GM18951 (cell line): ENCODE measurements at regions not wholly inside any gene's neighbourhood (a gene's known extent, or its start where the extent isn't known, plus 50 kb on each side); places are given as distances from the start of the nearest gene placed in this dataset.
"Not testable (repeated sequence)": the region's sequence is repeated elsewhere in the genome, so short reads cannot be mapped to it uniquely, and the experiment has no call there.

Experiments
- POLR2A ChIP-seq: IDR thresholded peaks from 4 replicates; pipeline ENCODE4 v1.6.1; 2011; ENCODE audit warnings: mild to moderate bottlenecking; ENCODE audit not compliant: insufficient read length, insufficient read depth; ENCODE audit errors: extremely low read depth
- in situ Hi-C: fragments of 300-500 bp; cut with MboI; formaldehyde crosslinking; loops from one replicate; pipeline ENCODE4 v1.12.0; 2022; ENCODE audit warnings: low sequenced_read_pairs, mixed read lengths, inconsistent platforms; ENCODE audit not compliant: unreplicated experiment

DNA sequence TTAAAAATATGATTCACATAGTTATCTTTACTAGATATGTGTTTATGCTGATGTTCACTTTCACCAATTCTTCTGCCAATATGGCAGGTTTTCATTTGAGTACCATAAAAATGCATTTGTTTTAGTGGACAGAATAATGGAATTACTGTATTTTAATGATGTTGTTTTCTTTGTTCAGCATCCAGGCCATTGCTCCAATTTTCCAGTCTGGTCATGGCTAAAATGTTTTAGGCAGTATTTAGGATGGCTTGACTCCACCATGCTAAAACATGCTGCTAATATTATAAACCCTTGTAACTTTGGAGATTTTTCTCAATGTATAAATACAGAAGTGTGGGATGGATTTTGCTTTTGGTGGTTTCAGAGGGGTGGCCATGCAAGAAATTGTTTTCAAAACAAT is 273.0 kb upstream of the RPS23 start:
- TF ChIP-seq POLR2A, result no peak
- in situ Hi-C loops, result no loop called here

DNA sequence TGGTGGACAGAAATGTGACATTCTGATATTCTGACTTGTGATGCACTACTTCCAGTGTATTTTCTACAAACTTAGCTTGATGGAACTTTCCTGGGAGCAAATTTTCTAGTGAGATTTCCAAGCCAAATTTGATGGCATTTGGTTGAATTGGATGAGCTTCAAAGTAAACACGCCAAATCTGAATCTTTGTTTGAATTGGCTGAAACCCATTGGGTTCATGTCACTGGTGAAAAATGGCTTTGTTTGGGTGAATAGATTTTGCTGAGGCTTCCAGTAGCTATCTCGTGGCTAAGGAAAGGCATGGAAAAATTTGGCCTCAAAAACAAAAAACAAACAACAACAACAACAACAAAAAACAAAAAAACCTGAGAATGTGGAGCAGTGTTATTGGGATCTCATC is 271.1 kb upstream of the RPS23 start:
- in situ Hi-C loops, result no loop called here
- TF ChIP-seq POLR2A, result no peak

DNA sequence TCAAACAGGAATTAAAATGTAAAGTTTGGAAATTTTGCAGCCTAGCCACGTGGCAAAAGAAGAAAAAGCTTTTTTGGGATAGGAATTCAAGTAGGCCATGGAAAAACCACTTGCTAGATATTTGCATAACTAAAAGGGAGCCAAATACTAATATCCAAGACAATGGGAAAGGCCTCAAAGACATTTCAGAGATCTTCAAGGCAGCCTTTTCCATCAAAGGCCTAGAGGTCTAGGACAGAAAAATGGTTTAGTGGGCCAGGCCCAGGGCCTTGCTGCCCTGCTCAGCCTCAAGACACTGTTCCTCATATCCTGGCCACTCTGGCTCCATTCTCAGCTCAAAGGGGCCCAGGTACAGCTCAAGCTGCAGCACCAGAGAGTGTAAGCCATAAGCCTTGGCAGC is 265.9 kb upstream of the RPS23 start:
- in situ Hi-C loops, result no loop called here
- TF ChIP-seq POLR2A, result no peak

DNA sequence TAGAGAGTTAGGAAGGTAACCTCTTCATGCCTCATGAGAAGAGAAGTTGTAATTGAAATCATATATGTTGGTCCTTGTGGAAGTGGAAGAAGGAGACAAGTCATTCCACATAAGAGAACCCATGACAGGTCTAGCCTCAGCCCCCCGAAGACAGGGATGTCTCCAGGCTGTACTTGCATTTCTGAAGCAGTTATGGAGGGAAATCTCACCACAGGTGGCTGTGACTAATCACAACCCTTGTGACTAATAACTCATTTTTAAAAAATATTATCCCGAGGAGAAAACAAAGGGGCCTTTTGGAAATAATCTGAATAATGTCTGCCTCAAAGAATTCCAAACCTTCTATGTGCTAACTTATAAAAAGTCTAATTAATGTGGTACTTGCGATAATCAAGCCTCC is 262.1 kb upstream of the RPS23 start:
- in situ Hi-C loops, result no loop called here
- no peak for TF ChIP-seq POLR2A

DNA sequence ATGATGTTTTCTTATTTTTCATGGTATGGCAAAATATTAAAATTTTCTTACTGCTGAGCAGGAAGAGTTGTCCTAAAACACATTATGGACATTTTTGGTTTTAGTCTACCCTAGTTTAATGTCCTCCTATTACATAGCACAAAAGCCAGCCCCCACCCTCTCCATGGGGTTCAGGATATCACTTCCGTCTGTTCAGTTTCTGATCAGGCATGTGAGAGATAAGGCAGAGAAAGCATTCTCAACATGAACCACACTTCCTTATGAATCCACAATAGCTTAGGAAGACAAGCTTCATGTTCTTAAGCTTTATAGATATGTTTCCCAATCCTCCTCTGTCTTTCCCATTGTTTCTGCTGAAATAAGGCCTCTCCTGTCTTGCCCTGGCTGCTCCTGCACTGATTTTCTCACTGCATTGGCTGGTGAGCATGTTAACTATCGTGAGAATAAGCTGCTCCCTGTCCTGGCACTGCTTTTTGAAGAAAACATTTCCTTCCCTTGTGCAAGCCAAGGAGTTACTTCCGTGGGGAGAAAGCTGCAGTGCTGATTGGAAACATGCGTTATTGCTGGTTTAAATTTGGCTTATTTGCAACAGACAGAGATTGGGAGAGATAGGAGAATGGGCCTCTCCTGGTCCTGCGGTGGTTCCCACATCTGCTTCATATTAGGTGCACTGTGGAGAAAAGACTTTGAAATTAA is 260.3 kb upstream of the RPS23 start:
- in situ Hi-C loops, result no loop called here
- TF ChIP-seq POLR2A, result no peak

DNA sequence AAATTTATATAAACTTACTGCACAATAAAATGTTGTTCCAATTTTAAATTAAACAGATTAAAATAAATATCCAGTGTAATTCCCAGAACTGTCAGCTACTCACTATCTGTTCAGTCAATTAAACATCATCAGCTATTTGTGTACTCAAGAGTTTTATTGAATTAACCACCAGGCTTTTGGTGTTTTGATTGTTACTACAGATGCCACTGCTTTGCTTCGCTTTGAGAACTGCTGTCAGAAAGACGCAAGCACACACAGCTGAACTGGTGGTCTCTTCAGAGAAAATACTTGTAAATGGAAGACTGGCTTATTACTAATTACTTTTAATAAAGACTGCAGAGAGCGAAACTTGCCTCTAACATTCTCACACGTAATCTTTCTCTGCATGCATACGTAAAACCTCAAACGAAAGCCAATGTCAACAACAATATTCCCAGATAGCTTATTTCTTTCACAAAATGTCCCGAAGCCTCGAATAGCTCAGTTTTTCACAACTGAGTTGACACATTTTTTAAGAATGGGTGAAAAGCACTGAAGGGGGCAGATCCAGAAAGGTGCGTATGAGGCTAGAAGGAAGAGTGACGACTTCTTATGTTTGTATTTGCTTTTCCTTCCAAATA is 259.6 kb upstream of the RPS23 start:
- no peak for TF ChIP-seq POLR2A

DNA sequence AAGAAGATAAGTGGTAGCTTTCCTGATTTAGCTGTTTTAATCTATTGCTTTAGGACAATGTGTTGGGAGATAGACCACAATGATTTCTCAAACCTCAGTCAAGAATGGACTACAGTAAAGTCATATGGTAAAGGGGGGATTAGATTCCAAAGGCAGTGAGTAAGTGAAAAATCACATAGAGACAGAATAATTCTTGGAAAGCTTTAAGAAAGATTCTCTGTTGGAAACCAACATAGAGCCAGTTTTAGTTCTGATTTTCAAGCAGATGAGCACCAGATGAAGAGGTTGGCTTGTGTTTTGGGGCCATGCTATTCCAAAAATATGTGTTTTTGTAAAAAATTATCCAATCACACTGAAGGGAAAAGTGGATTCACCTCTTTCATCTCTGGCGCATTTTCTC is 256.8 kb upstream of the RPS23 start:
- in situ Hi-C loops, result no loop called here
- no peak for TF ChIP-seq POLR2A

More for the DNA sequence above, 259.6 kb upstream of the RPS23 start:
- in situ Hi-C loops, result no loop called here

DNA sequence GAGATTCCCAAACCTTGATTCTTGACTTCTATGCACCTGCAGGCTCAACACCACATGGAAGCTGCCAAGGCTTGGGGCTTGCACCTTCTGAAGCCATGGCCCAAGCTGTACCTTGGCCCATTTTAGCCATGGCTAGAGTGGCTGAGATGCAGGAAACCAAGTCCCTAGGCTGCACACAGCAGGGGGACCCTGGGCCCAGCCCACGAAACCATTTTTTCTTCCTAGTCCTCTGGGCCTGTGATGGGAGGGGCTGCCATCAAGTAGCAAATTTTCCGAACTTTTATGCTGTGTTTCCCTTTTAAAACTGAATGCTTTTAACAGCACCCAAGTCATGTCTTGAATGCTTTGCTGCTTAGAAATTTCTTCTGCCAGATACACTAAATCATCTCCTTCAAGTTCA is 253.9 kb upstream of the RPS23 start:
- in situ Hi-C loops, result not testable (repeated sequence)

DNA sequence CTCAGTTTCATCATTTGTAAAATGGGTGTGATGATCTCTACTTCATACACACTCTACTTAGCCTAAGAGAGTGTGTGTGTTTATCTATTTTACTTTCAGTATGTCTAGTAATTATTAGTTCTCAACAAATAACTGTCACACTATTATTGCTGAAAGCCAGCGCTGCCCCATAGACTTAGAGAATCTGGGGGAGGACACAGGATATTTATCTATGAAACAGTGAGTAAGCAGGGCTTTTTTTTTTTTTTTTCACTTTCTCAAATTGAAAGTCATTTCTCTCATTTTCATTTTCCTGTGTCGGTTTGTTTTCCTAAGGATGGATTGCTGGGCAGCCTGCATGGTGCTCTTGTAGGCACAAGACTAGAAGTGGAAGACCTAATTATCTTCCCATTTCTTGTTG is 248.4 kb upstream of the RPS23 start:
- TF ChIP-seq POLR2A, result no peak
- in situ Hi-C loops, result no loop called here

DNA sequence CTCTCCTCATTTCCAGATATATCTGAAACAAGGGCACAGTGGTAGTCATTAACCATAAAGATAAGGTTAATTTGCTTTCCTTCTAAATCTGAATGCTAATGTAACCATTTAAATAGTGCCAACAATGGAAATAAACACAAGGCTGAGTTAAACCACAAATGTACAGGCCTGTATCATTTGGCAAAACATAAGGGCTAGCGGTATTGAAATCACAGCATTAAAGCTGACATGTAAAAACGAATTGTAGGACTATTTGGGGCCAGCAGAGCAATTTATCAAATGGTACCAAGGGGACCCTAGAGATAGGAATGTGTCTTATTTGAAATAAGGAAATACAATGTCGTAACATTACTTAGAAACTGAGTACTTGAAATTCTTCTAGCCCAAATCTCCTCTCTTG is 247.5 kb upstream of the RPS23 start:
- no peak for TF ChIP-seq POLR2A
- in situ Hi-C loops, result no loop called here

DNA sequence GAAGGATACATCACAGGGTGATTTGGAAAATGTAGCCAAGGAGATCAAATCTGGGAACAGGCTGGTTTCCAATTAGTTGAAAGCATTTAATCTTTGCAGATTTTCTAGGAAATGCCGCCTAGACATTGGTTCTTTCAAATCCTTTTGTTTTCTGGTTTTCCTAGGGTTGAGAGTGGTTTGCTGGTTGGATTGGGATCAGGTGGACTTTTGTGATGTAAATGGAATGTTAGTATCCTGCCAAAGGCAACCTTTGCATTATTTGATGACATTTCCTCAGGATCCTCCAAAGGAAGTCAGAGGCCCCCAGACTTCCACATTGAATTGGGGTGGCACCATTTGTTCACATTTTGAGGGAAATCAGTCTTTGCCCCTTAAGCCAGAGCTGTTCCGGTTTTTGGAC is 245.5 kb upstream of the RPS23 start:
- TF ChIP-seq POLR2A, result no peak
- in situ Hi-C loops, result no loop called here

DNA sequence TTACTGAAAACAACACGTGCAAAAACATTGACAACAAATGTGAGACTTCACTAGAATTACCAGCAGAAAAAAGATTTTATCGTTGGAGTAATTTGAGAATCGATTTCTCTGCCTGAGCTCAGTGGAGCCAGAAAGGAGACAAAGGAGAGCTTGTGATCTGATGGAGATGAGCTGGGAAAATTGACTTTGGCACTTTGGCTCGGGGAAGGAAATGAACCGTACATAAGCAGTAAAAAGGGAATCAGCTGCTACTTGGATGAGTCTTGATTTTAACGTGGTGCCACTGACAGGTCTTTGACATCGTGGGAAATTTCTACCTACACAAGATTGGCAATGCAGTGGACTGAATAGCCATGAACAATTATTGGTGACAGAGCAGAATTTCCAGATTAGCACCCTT is 244.7 kb upstream of the RPS23 start:
- no peak for TF ChIP-seq POLR2A
- in situ Hi-C loops, result no loop called here

DNA sequence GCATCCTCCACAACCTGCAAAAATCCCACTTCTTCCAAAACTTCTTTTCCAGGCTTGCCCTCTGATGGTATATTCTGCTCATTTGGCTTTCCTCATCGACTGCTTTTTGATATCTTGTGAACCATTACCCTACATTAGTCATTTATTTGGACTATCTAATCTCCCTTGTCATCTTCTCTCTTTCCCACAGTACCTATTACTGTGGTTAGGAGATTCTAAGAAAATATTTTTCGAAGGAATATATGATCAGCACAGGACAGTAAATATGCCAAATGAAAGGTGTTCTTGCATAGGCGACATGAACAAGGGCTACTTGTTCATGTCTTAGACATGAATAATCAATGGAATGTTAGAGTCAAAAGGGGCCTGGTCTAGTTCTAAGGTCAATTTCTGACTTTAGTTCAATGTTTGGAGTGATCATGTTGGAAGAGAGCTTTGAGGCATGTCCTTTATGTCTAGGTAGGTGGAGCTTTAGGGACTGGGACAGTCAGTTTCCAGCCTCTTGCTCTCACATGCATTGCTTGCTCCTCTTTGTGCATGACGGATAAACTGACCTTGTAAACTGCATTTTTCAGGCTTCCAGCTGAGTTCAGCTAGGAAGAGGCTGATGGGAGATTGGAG is 243.4 kb upstream of the RPS23 start:
- in situ Hi-C loops, result no loop called here
- TF ChIP-seq POLR2A, result no peak

DNA sequence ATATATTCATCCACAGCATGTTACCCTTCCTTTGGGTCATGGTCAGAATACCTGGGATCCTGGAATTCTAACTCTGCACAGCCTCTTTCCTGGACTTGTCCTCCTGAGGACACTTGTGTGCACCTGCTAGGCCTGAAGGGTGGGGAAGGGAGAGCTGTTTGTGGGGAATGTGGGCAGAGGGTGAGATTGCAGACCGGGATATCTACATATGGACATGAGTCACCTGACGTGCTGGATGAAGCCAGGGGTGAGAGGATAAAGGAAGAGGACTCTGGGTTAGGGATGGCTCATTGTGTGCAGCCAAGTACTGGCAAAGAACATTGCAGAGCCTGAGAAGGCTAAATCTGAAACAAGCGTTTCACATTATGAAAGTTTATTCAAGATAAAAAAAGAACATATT is 241.4 kb upstream of the RPS23 start:
- in situ Hi-C loops, result no loop called here
- TF ChIP-seq POLR2A, result no peak
